Mucosa of descending colon (tissue), 3 donors: ENCODE measurements at regions not wholly inside any gene's neighbourhood (a gene's known extent, or its start where the extent isn't known, plus 50 kb on each side); places are given as distances from the start of the nearest gene placed in this dataset.
A peak's percentile ranks its signal among the peaks of the same experiment; 100 is the strongest.

Source experiments
- ATAC-seq: fragments of 200-7000 bp; cut with Tn5 transposase; one replicate; pipeline ENCODE4 v1.9.1; 2020; ENCODE audit warnings: mild to moderate bottlenecking, moderate library complexity
- DNase-seq, 3 donors: peaks; one replicate each; pipeline ENCODE4 v3.0.0-alpha.2; 2020
- H3K36me3 ChIP-seq: fragments of 200-600 bp; one replicate; pipeline ENCODE4 v1.8.0; 2021; ENCODE audit warnings: low read depth, mild to moderate bottlenecking
- H3K4me1 ChIP-seq: fragments of 200-600 bp; one replicate; pipeline ENCODE4 v1.8.0; 2021; ENCODE audit warnings: low read depth, mild to moderate bottlenecking
- H3K4me3 ChIP-seq: fragments of 200-600 bp; one replicate; pipeline ENCODE4 v1.8.0; 2021; ENCODE audit warnings: mild to moderate bottlenecking
- H3K9me3 ChIP-seq: fragments of 200-600 bp; one replicate; pipeline ENCODE4 v1.8.0; 2021; ENCODE audit warnings: mild to moderate bottlenecking
- intact Hi-C, 2 donors: fragments of 100-400 bp; cut with DNase I in 1 of 2; cut with micrococcal nuclease in 1 of 2; formaldehyde crosslinking; loops; one replicate each; pipeline versions ENCODE4 v1.11.0 to v1.11.1; 2022; cut with DNase I, micrococcal nuclease
- TF ChIP-seq, protein P1 (sequence below): fragments of 200-600 bp; IDR thresholded peaks from one replicate; pipeline ENCODE4 v1.8.0; 2022; ENCODE audit warnings: antibody characterized with exemption, mild to moderate bottlenecking
- donor health status: DM: no; HTN: no; CAD: no; lungs with moderate emphysema.
- donor health status: DM: no; HTN: no; CAD: no.
- donor health status: DM: no; HTN: yes; CAD: no.

DNA sequence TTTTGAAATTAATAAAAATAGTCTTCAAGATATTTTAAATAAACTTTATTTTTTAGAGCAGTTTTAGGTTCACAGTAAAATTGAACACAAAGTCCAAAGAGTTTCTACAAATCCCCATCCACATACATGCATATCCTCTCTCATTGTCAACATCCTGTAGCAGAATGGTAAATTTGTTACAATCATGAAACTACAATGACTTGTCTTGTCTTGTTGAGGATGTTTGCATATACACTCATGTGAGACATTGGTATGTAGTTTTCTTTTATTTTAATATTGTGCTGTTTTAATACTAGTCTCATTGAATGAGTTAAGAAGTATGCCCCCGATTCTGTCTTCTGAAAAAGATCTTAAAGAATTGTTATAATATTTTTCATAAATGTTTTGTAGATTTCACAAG lies 447.0 kb upstream of the EDIL3 start:
- ATAC-seq (no peak), DNase-seq (no peak)
- no peak overlapping the region for H3K4me3 ChIP-seq
- TF ChIP-seq, protein P1, sequence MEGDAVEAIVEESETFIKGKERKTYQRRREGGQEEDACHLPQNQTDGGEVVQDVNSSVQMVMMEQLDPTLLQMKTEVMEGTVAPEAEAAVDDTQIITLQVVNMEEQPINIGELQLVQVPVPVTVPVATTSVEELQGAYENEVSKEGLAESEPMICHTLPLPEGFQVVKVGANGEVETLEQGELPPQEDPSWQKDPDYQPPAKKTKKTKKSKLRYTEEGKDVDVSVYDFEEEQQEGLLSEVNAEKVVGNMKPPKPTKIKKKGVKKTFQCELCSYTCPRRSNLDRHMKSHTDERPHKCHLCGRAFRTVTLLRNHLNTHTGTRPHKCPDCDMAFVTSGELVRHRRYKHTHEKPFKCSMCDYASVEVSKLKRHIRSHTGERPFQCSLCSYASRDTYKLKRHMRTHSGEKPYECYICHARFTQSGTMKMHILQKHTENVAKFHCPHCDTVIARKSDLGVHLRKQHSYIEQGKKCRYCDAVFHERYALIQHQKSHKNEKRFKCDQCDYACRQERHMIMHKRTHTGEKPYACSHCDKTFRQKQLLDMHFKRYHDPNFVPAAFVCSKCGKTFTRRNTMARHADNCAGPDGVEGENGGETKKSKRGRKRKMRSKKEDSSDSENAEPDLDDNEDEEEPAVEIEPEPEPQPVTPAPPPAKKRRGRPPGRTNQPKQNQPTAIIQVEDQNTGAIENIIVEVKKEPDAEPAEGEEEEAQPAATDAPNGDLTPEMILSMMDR: no peak
- H3K4me1 ChIP-seq: no peaks in the 10 kb centered on the region
- H3K36me3 ChIP-seq: no peaks in the 10 kb centered on the region
- intact Hi-C loops: no loop called here
- no peaks in the 10 kb centered on the region for H3K9me3 ChIP-seq

DNA sequence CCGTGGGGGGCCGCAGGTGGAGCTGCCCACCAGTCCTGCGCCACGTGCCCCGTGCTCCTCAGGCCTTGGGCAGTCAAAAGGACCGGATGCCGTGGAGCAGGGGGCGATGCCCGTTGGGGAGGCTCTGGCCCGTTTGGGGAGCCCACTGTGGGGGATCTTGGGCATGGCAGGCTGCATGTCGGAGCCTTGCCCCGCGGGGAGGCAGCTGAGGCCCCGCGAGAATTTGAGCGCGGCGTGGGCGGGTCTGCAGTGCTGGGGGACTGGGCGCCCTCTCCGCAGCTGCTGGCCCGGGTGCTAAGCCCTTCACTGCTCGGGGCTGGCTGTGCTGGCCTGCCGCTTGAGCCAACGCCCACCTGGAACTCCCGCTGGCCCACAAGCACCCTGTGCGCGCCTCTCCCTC lies 445.6 kb upstream of the EDIL3 start:
- intact Hi-C loops: no loop called here
- Histone ChIP-seq H3K36me3 (no peaks in the 10 kb centered on the region), H3K4me1 (no peaks in the 10 kb centered on the region), H3K9me3 (no peaks in the 10 kb centered on the region), H3K4me3 (no peak overlapping the region)
- peak in 1 of 3 donors; percentile 38 for DNase-seq
- ATAC-seq: no peak
- TF ChIP-seq, protein P1: no peak

DNA sequence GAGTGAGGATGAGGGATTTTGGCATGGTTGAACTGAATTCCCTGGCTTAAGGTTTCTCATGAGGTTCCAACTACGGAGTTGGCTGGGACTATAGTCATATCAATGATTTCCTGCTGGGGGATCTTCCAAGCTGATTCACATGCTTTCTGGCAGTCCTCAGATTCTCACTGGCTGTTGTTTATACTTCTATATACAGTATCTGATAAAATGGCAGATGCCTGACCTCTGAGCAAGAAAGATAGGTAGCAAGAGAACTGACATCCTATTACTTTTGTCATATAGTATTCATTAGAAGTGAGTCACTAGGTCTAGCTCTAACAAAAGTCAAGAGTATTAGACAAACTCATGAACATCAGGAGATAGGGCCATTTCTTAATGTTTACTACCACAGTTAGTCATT lies 440.9 kb upstream of the EDIL3 start:
- intact Hi-C loops: no loop called here
- ATAC-seq: no peak
- no peaks in the 10 kb centered on the region for H3K36me3 ChIP-seq
- no peaks in the 10 kb centered on the region for H3K9me3 ChIP-seq
- H3K4me3 ChIP-seq: no peak overlapping the region
- DNase-seq: no peak
- H3K4me1 ChIP-seq: no peaks in the 10 kb centered on the region
- TF ChIP-seq, protein P1: no peak

DNA sequence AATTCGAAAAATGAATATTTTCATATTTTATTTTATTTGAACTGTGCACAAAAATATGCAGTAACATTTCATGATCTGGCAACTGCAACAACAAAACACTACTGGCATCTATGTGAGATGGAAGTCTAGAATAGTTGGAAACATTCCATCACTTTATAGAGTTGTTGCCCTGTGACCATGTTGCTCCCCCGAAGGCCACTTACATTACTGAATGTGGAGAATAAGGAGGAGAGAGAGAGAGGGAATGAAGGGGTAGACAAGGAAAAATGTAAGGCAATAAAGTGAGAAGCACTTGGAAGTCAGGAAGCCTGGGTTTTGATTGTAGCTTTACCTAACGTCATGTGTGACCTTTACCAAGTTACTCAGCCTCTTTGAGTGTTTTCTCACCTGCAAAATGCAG lies 437.2 kb upstream of the EDIL3 start:
- intact Hi-C loops: no loop called here
- Histone ChIP-seq H3K4me1 (no peaks in the 10 kb centered on the region), H3K9me3 (no peaks in the 10 kb centered on the region), H3K36me3 (no peaks in the 10 kb centered on the region), H3K4me3 (no peak overlapping the region)
- TF ChIP-seq, protein P1: no peak
- no peak for ATAC-seq
- no peak for DNase-seq

DNA sequence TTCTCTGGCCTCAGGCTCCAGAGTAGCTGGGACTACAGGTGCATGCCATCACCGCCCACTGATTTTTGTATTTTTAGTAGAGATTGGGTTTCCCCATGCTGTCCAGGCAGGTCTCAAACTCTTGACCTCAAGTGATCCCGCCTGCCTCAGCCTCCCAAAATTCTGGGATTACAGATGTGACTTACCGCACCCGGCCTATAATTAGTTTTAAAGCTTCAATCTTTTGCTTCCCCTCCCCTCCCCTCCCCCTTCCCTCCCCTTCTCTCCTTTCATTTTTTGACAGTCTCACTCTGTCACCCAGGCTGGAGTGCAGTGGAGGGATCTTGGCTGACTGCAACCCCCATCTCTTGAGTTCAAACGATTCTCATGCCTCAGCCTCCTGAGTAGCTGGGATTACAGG lies 433.3 kb upstream of the EDIL3 start:
- TF ChIP-seq, protein P1: no peak
- Histone ChIP-seq H3K4me1 (no peaks in the 10 kb centered on the region), H3K9me3 (no peaks in the 10 kb centered on the region), H3K4me3 (no peak overlapping the region), H3K36me3 (no peaks in the 10 kb centered on the region)
- DNase-seq: no peak
- intact Hi-C loops: no loop called here
- ATAC-seq: no peak
